ENCODE measurements at regions not wholly inside any gene's neighbourhood (a gene's known extent, or its start where the extent isn't known, plus 50 kb on each side); places are given as distances from the start of the nearest gene placed in this dataset.

GRCh38 chr2:238509151-238509835 lies 82.6 kb downstream of the ASB1 start:
- H3K27me3 ChIP-seq (ENCODE audit: insufficient read depth) = no peaks in the 10 kb centered on the region
- H3K4me1 ChIP-seq (ENCODE audit: control insufficient read depth in 1 of 2, insufficient read depth in 2 of 2, low read depth in 1 of 2, low read length in 1 of 2) = no peaks in the 10 kb centered on the region; a peak in 1 of 4 replicates
- no peak overlapping the region for H3K9ac ChIP-seq
- no peak overlapping the region for H3K4me3 ChIP-seq (ENCODE audit: low read depth in 2 of 2, low read length in 1 of 2)
- H3K9me3 ChIP-seq = no peaks in the 10 kb centered on the region
- H2AFZ ChIP-seq (ENCODE audit: low read depth) = no peak overlapping the region
- WGBS (ENCODE audit: low lambda C conversion rate) = 63% methylated on average over 12 of the region's 12 CpGs
- no peaks in the 10 kb centered on the region for H3F3A ChIP-seq (replicated peaks; ENCODE audit: insufficient read depth)
- no peaks in the 10 kb centered on the region for H3K36me3 ChIP-seq (replicated peaks in 1 of 2; ENCODE audit: control insufficient read depth in 1 of 2, insufficient read depth in 2 of 2, low read length in 1 of 2)
- no peak overlapping the region for H3K4me2 ChIP-seq
- H3K9me2 ChIP-seq = no peaks in the 10 kb centered on the region
- H4K20me1 ChIP-seq (ENCODE audit: insufficient read depth) = no peaks in the 10 kb centered on the region
- TF ChIP-seq MAX (IDR thresholded peaks at IDR 0.05; ENCODE audit: low read depth) (no peak), TEAD4 (IDR thresholded peaks at IDR 0.05; ENCODE audit: borderline replicate concordance, insufficient read depth) (no peak), YY1 (IDR thresholded peaks at IDR 0.05; ENCODE audit: low read depth) (no peak), CHD2 (IDR thresholded peaks at IDR 0.05; ENCODE audit: low read length, partially characterized antibody) (no peak)
- H3K79me2 ChIP-seq (ENCODE audit: insufficient read depth) = no peaks in the 10 kb centered on the region
- no peak for DNase-seq
- ChIA-PET POLR2A (no interaction called here), CTCF (interaction anchor here (0.8 to 1.9 kb wide), 5 partner anchors 13 to 276 kb away, joined by 3 to 12 read pairs (median 4); no protein-coding TSS in a partner anchor)
- H3K27ac ChIP-seq (ENCODE audit: low read depth in 2 of 2, low read length in 1 of 2) = no peak overlapping the region

GRCh38 chr2:238509903-238510302 lies 83.2 kb downstream of the ASB1 start:
- ChIA-PET POLR2A (no interaction called here), CTCF (interaction anchor here (0.8 to 1.9 kb wide), 4 partner anchors 13 to 275 kb away, joined by 3 to 12 read pairs (median 5); no protein-coding TSS in a partner anchor)
- Histone ChIP-seq H3K4me2 (no peak overlapping the region), H3K9ac (no peak overlapping the region), H3K4me1 (ENCODE audit: control insufficient read depth in 1 of 2, insufficient read depth in 2 of 2, low read depth in 1 of 2, low read length in 1 of 2) (no peaks in the 10 kb centered on the region; a peak in 1 of 4 replicates), H2AFZ (ENCODE audit: low read depth) (no peak overlapping the region), H3K79me2 (ENCODE audit: insufficient read depth) (no peaks in the 10 kb centered on the region), H3K9me2 (no peaks in the 10 kb centered on the region), H3K4me3 (ENCODE audit: low read depth in 2 of 2, low read length in 1 of 2) (no peak overlapping the region), H3K27ac (ENCODE audit: low read depth in 2 of 2, low read length in 1 of 2) (no peak overlapping the region), H3K9me3 (no peaks in the 10 kb centered on the region), H3K36me3 (replicated peaks in 1 of 2; ENCODE audit: control insufficient read depth in 1 of 2, insufficient read depth in 2 of 2, low read length in 1 of 2) (no peaks in the 10 kb centered on the region), H4K20me1 (ENCODE audit: insufficient read depth) (no peaks in the 10 kb centered on the region), H3F3A (replicated peaks; ENCODE audit: insufficient read depth) (no peaks in the 10 kb centered on the region), H3K27me3 (ENCODE audit: insufficient read depth) (no peaks in the 10 kb centered on the region)
- no peak for DNase-seq
- WGBS (ENCODE audit: low lambda C conversion rate) = 75% methylated on average over 6 of the region's 7 CpGs
- TF ChIP-seq GABPA (IDR thresholded peaks at IDR 0.05; ENCODE audit: low read depth) (no peak), JUND (IDR thresholded peaks at IDR 0.05) (no peak), RCOR1 (IDR thresholded peaks at IDR 0.05; ENCODE audit: low read length) (no peak), NRF1 (IDR thresholded peaks at IDR 0.05; ENCODE audit: low read depth, low read length) (no peak), TAF1 (IDR thresholded peaks at IDR 0.05; ENCODE audit: borderline replicate concordance, low read depth, low read length) (no peak), REST (IDR thresholded peaks at IDR 0.05; ENCODE audit: low read depth, low read length) (no peak), NFIC (IDR thresholded peaks at IDR 0.05; ENCODE audit: borderline replicate concordance) (no peak), RFX5 (IDR thresholded peaks at IDR 0.05; ENCODE audit: low read length) (no peak), FOXM1 (IDR thresholded peaks at IDR 0.05; ENCODE audit: low read depth) (no peak), SIN3A (IDR thresholded peaks at IDR 0.05; ENCODE audit: borderline replicate concordance, low read depth, low read length) (no peak), YY1 (IDR thresholded peaks at IDR 0.05; ENCODE audit: low read depth) (no peak), POLR2AphosphoS5 (IDR thresholded peaks at IDR 0.05; ENCODE audit: low read depth, low read length) (no peak), PBX3 (IDR thresholded peaks at IDR 0.05) (no peak), EZH2phosphoT487 (IDR thresholded peaks at IDR 0.05; ENCODE audit: borderline replicate concordance, low read depth) (no peak), MXI1 (IDR thresholded peaks at IDR 0.05; ENCODE audit: low read depth, low read length) (no peak), ELF1 (IDR thresholded peaks at IDR 0.05) (no peak), MAX (IDR thresholded peaks at IDR 0.05; ENCODE audit: low read depth) (no peak), MEF2A (IDR thresholded peaks at IDR 0.05; ENCODE audit: borderline replicate concordance, low read depth) (no peak)

Data from SK-N-SH (cell line).